Vagina (tissue), 2 donors: ENCODE measurements at regions not wholly inside any gene's neighbourhood (a gene's known extent, or its start where the extent isn't known, plus 50 kb on each side); places are given as distances from the start of the nearest gene placed in this dataset.
"Not testable (repeated sequence)": the region's sequence is repeated elsewhere in the genome, so short reads cannot be mapped to it uniquely, and the experiment has no call there.

ENCODE experiments used
- DNase-seq, 2 donors: peaks; one replicate each; pipeline ENCODE4 v3.0.0-alpha.2; 2017; ENCODE audit errors: extremely low spot score in 2 of 2
- H3K27ac ChIP-seq: fragments of 200-600 bp; sonication (generic); one replicate; pipeline ENCODE4 v1.5.1; 2019
- H3K27me3 ChIP-seq: fragments of 200-600 bp; sonication (generic); one replicate; pipeline ENCODE4 v1.5.1; 2019
- H3K36me3 ChIP-seq, 2 donors: fragments of 200-600 bp; sonication (generic); one replicate each; pipeline ENCODE4 v1.5.1; 2017 to 2019
- H3K4me1 ChIP-seq: fragments of 200-600 bp; sonication (generic); one replicate; pipeline ENCODE4 v1.5.1; 2019
- H3K4me3 ChIP-seq, 2 donors: fragments of 200-600 bp; sonication (generic); 1 replicate in 1 of 2; 2 replicates in 1 of 2; pipeline ENCODE4 v1.5.1; 2016 to 2019
- H3K9me3 ChIP-seq: fragments of 200-600 bp; sonication (generic); one replicate; pipeline ENCODE4 v1.5.1; 2019
- CTCF ChIP-seq, 3 experiments: fragments of 450-650 bp in 2 of 3; fragments of 200-600 bp in 1 of 3; sonication (generic) in 1 of 3; IDR thresholded peaks; one replicate each; pipeline ENCODE4 v1.5.1; 2017 to 2019; ENCODE audit warnings: antibody characterized with exemption in 3 of 3, mild to moderate bottlenecking in 2 of 3, moderate library complexity in 2 of 3
- POLR2A ChIP-seq, 2 donors: fragments of 450-650 bp; IDR thresholded peaks; one replicate each; pipeline ENCODE4 v1.6.1; 2017; ENCODE audit warnings: antibody characterized with exemption in 2 of 2, mild to moderate bottlenecking in 2 of 2, moderate library complexity in 2 of 2
- POLR2AphosphoS5 ChIP-seq, 2 donors: sonication (generic); formaldehyde crosslinking; IDR thresholded peaks; one replicate each; pipeline ENCODE4 v1.9.0; 2017; ENCODE audit warnings: antibody characterized with exemption in 2 of 2, mild to moderate bottlenecking in 2 of 2, low read depth in 1 of 2; ENCODE audit not compliant: insufficient read depth in 1 of 2
- intact Hi-C: fragments of 100-400 bp; cut with DNase I; formaldehyde crosslinking; loops from one replicate; pipeline ENCODE4 v1.15.1; 2023

- DNase-seq = no peak
- no peak for TF ChIP-seq POLR2AphosphoS5 (IDR thresholded peaks at IDR 0.05; ENCODE audit: insufficient read depth in 1 of 2, low read depth in 1 of 2)
- no peak for TF ChIP-seq POLR2A (IDR thresholded peaks at IDR 0.05)
- no peak for TF ChIP-seq CTCF (IDR thresholded peaks at IDR 0.05)
- intact Hi-C loops = no loop called here
- Histone ChIP-seq H3K27me3 (no peaks in the 10 kb centered on the region), H3K36me3 (no peaks in the 10 kb centered on the region), H3K27ac (no peak overlapping the region), H3K4me1 (peaks cover 16% of the 10 kb centered on the region), H3K9me3 (no peaks in the 10 kb centered on the region), H3K4me3 (no peak overlapping the region)
These were observed 64.3 kb downstream of the SMIM38 start for GRCh38 chr11:69219991-69220390.

GRCh38 chr11:69220561-69221051 is 64.9 kb downstream of the SMIM38 start:
- intact Hi-C loops = no loop called here
- no peak overlapping the region for H3K27ac ChIP-seq
- no peaks in the 10 kb centered on the region for H3K27me3 ChIP-seq
- no peaks in the 10 kb centered on the region for H3K9me3 ChIP-seq
- H3K36me3 ChIP-seq = no peaks in the 10 kb centered on the region
- H3K4me3 ChIP-seq = no peak overlapping the region
- peaks cover 16% of the 10 kb centered on the region for H3K4me1 ChIP-seq
- DNase-seq = peak; percentile 72 to 93
- peak; percentile 32 to 36 for TF ChIP-seq POLR2AphosphoS5 (IDR thresholded peaks at IDR 0.05; ENCODE audit: insufficient read depth in 1 of 2, low read depth in 1 of 2)
- TF ChIP-seq POLR2A (IDR thresholded peaks at IDR 0.05) = no peak
- TF ChIP-seq CTCF (IDR thresholded peaks at IDR 0.05) = no peak

- intact Hi-C loops = no loop called here
- no peak for TF ChIP-seq POLR2AphosphoS5 (IDR thresholded peaks at IDR 0.05; ENCODE audit: insufficient read depth in 1 of 2, low read depth in 1 of 2)
- no peak for TF ChIP-seq POLR2A (IDR thresholded peaks at IDR 0.05)
- TF ChIP-seq CTCF (IDR thresholded peaks at IDR 0.05) = no peak
- peak in 1 of 2 donors; percentile 29 for DNase-seq
- Histone ChIP-seq H3K27ac (no peak overlapping the region), H3K36me3 (no peaks in the 10 kb centered on the region), H3K4me3 (no peak overlapping the region), H3K9me3 (no peaks in the 10 kb centered on the region), H3K4me1 (peaks cover 16% of the 10 kb centered on the region), H3K27me3 (no peaks in the 10 kb centered on the region)
These were observed 65.4 kb downstream of the SMIM38 start for GRCh38 chr11:69221086-69221485.

- H3K9me3 ChIP-seq, intact Hi-C loops, H3K36me3 ChIP-seq, H3K27me3 ChIP-seq, H3K27ac ChIP-seq, H3K4me3 ChIP-seq: not testable (repeated sequence)
- DNase-seq = peak; percentile 16 to 40
- H3K4me1 ChIP-seq = peaks cover 16% of the 10 kb centered on the region
These were observed 65.9 kb downstream of the SMIM38 start for GRCh38 chr11:69221636-69222035.

- no peak overlapping the region for H3K4me3 ChIP-seq
- H3K9me3 ChIP-seq = no peaks in the 10 kb centered on the region
- H3K27me3 ChIP-seq = no peaks in the 10 kb centered on the region
- no peak overlapping the region for H3K27ac ChIP-seq
- H3K4me1 ChIP-seq = no peaks in the 10 kb centered on the region
- no peaks in the 10 kb centered on the region for H3K36me3 ChIP-seq
- peak; percentile 37 for DNase-seq
- TF ChIP-seq CTCF (IDR thresholded peaks at IDR 0.05) (no peak), POLR2AphosphoS5 (IDR thresholded peaks at IDR 0.05; ENCODE audit: insufficient read depth in 1 of 2, low read depth in 1 of 2) (no peak), POLR2A (IDR thresholded peaks at IDR 0.05) (no peak)
- intact Hi-C loops = no loop called here
These were observed 66.7 kb upstream of the MYEOV start for GRCh38 chr11:69227271-69227670.
